Neutrophil (primary cell): ENCODE measurements at regions not wholly inside any gene's neighbourhood (a gene's known extent, or its start where the extent isn't known, plus 50 kb on each side); places are given as distances from the start of the nearest gene placed in this dataset.
"Not testable (repeated sequence)": the region's sequence is repeated elsewhere in the genome, so short reads cannot be mapped to it uniquely, and the experiment has no call there.

Source experiments
- H3K27ac ChIP-seq: fragments of 200-600 bp; sonication (generic); 2 replicates; pipeline ENCODE4 v1.5.1; 2016; ENCODE audit warnings: mild to moderate bottlenecking, moderate library complexity
- H3K27me3 ChIP-seq: fragments of 200-600 bp; sonication (generic); 2 replicates; pipeline ENCODE4 v1.6.0; 2016; ENCODE audit warnings: mild to moderate bottlenecking
- H3K36me3 ChIP-seq: fragments of 200-600 bp; sonication (generic); 2 replicates; pipeline ENCODE4 v1.5.1; 2017
- H3K4me1 ChIP-seq, 2 experiments: fragments of 200-600 bp in 1 of 2; sonication (generic) in 1 of 2; 1 replicate in 1 of 2; 2 replicates in 1 of 2; pipeline versions ENCODE4 v1.5.1 to v1.6.1; 2013 to 2016; ENCODE audit warnings: low read depth in 1 of 2, low read length in 1 of 2, mild to moderate bottlenecking in 1 of 2, moderate library complexity in 1 of 2; ENCODE audit not compliant: control insufficient read depth in 1 of 2, insufficient read depth in 1 of 2
- H3K4me3 ChIP-seq, 2 experiments: fragments of 200-600 bp in 1 of 2; sonication (generic) in 1 of 2; 1 replicate in 1 of 2; 2 replicates in 1 of 2; pipeline ENCODE4 v1.5.1; 2013 to 2016; ENCODE audit warnings: low read depth in 1 of 2, low read length in 1 of 2, mild to moderate bottlenecking in 1 of 2, moderate library complexity in 1 of 2
- H3K9me3 ChIP-seq: fragments of 200-600 bp; sonication (generic); 2 replicates; pipeline ENCODE4 v1.5.1; 2016
- CTCF ChIP-seq: fragments of 200-600 bp; sonication (generic); IDR thresholded peaks from 2 replicates; pipeline ENCODE4 v1.5.1; 2016; ENCODE audit warnings: antibody characterized with exemption

GRCh38 chr9:29440449-29440848, 1867.2 kb upstream of the C9orf72 start:
- Histone ChIP-seq H3K9me3 (no peaks in the 10 kb centered on the region), H3K27ac (no peak overlapping the region), H3K36me3 (no peaks in the 10 kb centered on the region), H3K27me3 (no peaks in the 10 kb centered on the region), H3K4me3 (no peak overlapping the region), H3K4me1 (no peaks in the 10 kb centered on the region)
- no peak for TF ChIP-seq CTCF

DNA sequence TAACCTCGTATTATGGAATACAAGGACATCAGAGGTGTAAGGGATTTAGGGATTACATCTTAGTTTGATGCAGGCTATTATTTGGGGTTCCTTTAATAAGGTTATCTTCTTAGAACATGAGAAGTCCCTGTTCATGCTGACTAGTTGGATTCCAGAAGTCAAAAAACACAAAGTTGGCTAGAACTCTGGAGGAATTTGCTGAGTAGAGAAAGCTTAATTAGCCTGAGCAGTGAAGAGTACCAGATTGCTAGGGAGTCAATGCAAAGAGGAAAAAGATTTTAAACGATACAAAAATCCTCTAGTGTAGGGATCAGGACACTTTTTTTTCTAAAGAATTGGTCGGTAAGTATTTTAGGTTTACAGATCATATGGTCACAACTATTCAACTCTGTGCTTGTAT, 1872.5 kb upstream of the C9orf72 start:
- Histone ChIP-seq H3K27ac (no peak overlapping the region), H3K4me1 (no peaks in the 10 kb centered on the region), H3K4me3 (no peak overlapping the region), H3K9me3 (no peaks in the 10 kb centered on the region), H3K36me3 (no peaks in the 10 kb centered on the region), H3K27me3 (no peaks in the 10 kb centered on the region)
- no peak for TF ChIP-seq CTCF

- H3K36me3 ChIP-seq = no peaks in the 10 kb centered on the region
- H3K27ac ChIP-seq = no peak overlapping the region
- no peaks in the 10 kb centered on the region for H3K27me3 ChIP-seq
- no peaks in the 10 kb centered on the region for H3K9me3 ChIP-seq
- no peaks in the 10 kb centered on the region for H3K4me1 ChIP-seq
- no peak for TF ChIP-seq CTCF
- H3K4me3 ChIP-seq = no peak overlapping the region
Observed at GRCh38 chr9:29449306-29449705, 1876.0 kb upstream of the C9orf72 start.

DNA sequence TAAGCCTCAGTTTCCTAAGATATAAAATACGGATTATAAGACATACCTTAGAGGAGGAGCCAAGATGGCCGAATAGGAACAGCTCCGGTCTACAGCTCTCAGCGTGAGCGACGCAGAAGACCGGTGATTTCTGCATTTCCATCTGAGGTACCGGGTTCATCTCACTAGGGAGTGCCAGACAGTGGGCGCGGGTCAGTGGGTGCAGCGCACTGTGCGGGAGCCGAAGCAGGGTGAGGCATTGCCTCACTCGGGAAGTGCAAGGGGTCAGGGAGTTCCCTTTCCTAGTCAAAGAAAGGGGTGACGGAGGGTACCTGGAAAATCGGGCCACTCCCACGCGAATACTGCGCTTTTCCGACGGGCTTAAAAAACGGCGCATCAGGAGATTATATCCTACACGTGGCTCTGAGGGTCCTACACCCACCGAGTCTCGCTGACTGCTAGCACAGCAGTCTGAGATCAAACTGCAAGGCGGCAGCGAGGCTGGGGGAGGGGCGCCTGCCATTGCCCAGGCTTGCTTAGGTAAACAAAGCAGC, 1877.1 kb upstream of the C9orf72 start:
- H3K36me3 ChIP-seq, H3K4me3 ChIP-seq, H3K27ac ChIP-seq, H3K27me3 ChIP-seq, H3K4me1 ChIP-seq, H3K9me3 ChIP-seq: not testable (repeated sequence)

- TF ChIP-seq CTCF = no peak
- Histone ChIP-seq H3K4me1 (no peaks in the 10 kb centered on the region), H3K27ac (no peak overlapping the region), H3K27me3 (no peaks in the 10 kb centered on the region), H3K4me3 (no peak overlapping the region), H3K36me3 (no peaks in the 10 kb centered on the region), H3K9me3 (no peaks in the 10 kb centered on the region)
Observed at GRCh38 chr9:29456940-29457339, 1883.7 kb upstream of the C9orf72 start.

DNA sequence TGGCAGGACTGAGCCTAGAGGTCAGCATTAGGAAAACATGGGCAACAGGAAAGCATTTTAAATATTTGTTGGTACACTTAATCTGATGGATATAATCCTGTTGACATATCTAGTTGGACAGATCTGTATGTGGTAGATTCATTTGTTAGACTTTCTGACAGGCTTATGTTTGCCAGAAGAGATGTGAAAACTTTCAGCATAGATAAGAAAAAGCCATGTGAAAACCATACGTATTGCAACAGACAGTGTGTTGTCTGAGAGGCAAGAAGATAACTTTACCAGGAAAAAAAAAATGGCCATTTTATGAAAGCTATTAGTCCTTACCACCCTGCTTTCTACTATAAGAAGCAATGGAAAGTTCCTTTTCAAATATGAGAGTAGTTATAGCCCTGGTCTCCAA, 1902.2 kb upstream of the C9orf72 start:
- no peaks in the 10 kb centered on the region for H3K36me3 ChIP-seq
- no peak overlapping the region for H3K4me3 ChIP-seq

More for the DNA sequence above, 1902.2 kb upstream of the C9orf72 start:
- Histone ChIP-seq H3K27ac (no peak overlapping the region), H3K27me3 (no peaks in the 10 kb centered on the region), H3K4me1 (no peaks in the 10 kb centered on the region), H3K9me3 (no peaks in the 10 kb centered on the region)
- TF ChIP-seq CTCF = no peak
